ENCODE measurements at regions not wholly inside any gene's neighbourhood (a gene's known extent, or its start where the extent isn't known, plus 50 kb on each side); places are given as distances from the start of the nearest gene placed in this dataset.

GRCh38 chr15:31828594-31828993 is 201.7 kb upstream of the CHRNA7 start:
- Histone ChIP-seq H3K36me3 (ENCODE audit: low read depth) (no peaks in the 10 kb centered on the region), H3K27ac (ENCODE audit: poor library complexity, severe bottlenecking) (no peak overlapping the region), H3K9me3 (ENCODE audit: severe bottlenecking) (no peaks in the 10 kb centered on the region), H3K27me3 (ENCODE audit: insufficient read depth, poor library complexity, severe bottlenecking) (peaks cover 17% of the 10 kb centered on the region), H3K4me3 (ENCODE audit: severe bottlenecking) (no peak overlapping the region), H3K4me1 (ENCODE audit: insufficient read depth, poor library complexity, severe bottlenecking) (no peaks in the 10 kb centered on the region)
- no peak for DNase-seq (ENCODE audit: low spot score)
- ATAC-seq (ENCODE audit: low read depth) = no peak
- TF ChIP-seq, protein P1, sequence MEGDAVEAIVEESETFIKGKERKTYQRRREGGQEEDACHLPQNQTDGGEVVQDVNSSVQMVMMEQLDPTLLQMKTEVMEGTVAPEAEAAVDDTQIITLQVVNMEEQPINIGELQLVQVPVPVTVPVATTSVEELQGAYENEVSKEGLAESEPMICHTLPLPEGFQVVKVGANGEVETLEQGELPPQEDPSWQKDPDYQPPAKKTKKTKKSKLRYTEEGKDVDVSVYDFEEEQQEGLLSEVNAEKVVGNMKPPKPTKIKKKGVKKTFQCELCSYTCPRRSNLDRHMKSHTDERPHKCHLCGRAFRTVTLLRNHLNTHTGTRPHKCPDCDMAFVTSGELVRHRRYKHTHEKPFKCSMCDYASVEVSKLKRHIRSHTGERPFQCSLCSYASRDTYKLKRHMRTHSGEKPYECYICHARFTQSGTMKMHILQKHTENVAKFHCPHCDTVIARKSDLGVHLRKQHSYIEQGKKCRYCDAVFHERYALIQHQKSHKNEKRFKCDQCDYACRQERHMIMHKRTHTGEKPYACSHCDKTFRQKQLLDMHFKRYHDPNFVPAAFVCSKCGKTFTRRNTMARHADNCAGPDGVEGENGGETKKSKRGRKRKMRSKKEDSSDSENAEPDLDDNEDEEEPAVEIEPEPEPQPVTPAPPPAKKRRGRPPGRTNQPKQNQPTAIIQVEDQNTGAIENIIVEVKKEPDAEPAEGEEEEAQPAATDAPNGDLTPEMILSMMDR (IDR thresholded peaks at IDR 0.05; ENCODE audit: poor library complexity, severe bottlenecking) = no peak

DNA sequence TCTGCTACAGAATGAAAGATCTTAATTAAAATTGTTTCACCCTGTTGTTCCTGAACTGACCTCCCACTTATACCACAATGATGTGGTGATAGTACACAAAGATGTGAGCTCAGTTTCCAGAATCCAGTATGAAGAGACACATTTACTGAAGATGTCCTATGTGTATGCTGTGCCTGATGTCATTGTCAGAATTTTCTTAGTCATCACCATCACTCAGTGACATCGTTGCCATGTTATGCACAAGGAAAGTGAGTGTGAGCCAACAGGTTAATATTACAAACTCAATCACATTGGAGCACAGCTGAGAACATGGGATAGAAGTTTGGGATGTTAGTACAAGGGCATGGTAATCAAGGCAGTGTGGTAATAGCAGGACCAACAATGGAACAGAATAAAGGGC is 199.7 kb upstream of the CHRNA7 start:
- DNase-seq (ENCODE audit: low spot score) = no peak
- ATAC-seq (ENCODE audit: low read depth) = no peak
- Histone ChIP-seq H3K9me3 (ENCODE audit: severe bottlenecking) (no peaks in the 10 kb centered on the region), H3K27ac (ENCODE audit: poor library complexity, severe bottlenecking) (no peak overlapping the region), H3K4me1 (ENCODE audit: insufficient read depth, poor library complexity, severe bottlenecking) (no peaks in the 10 kb centered on the region), H3K36me3 (ENCODE audit: low read depth) (no peaks in the 10 kb centered on the region), H3K4me3 (ENCODE audit: severe bottlenecking) (no peak overlapping the region), H3K27me3 (ENCODE audit: insufficient read depth, poor library complexity, severe bottlenecking) (no peaks in the 10 kb centered on the region)
- TF ChIP-seq, protein P1 (IDR thresholded peaks at IDR 0.05; ENCODE audit: poor library complexity, severe bottlenecking) = no peak

- Histone ChIP-seq H3K36me3 (ENCODE audit: low read depth) (no peaks in the 10 kb centered on the region), H3K4me1 (ENCODE audit: insufficient read depth, poor library complexity, severe bottlenecking) (no peaks in the 10 kb centered on the region), H3K27me3 (ENCODE audit: insufficient read depth, poor library complexity, severe bottlenecking) (no peaks in the 10 kb centered on the region), H3K27ac (ENCODE audit: poor library complexity, severe bottlenecking) (no peak overlapping the region), H3K4me3 (ENCODE audit: severe bottlenecking) (no peak overlapping the region), H3K9me3 (ENCODE audit: severe bottlenecking) (no peaks in the 10 kb centered on the region)
- no peak for DNase-seq (ENCODE audit: low spot score)
- TF ChIP-seq, protein P1 (IDR thresholded peaks at IDR 0.05; ENCODE audit: poor library complexity, severe bottlenecking) = no peak
- no peak for ATAC-seq (ENCODE audit: low read depth)
Measured at GRCh38 chr15:31831596-31831995, 198.7 kb upstream of the CHRNA7 start.

- no peak for DNase-seq (ENCODE audit: low spot score)
- H3K4me3 ChIP-seq (ENCODE audit: severe bottlenecking) = no peak overlapping the region
- no peaks in the 10 kb centered on the region for H3K36me3 ChIP-seq (ENCODE audit: low read depth)
- TF ChIP-seq, protein P1 (IDR thresholded peaks at IDR 0.05; ENCODE audit: poor library complexity, severe bottlenecking) = no peak
- no peaks in the 10 kb centered on the region for H3K27me3 ChIP-seq (ENCODE audit: insufficient read depth, poor library complexity, severe bottlenecking)
- ATAC-seq (ENCODE audit: low read depth) = no peak
- H3K9me3 ChIP-seq (ENCODE audit: severe bottlenecking) = no peaks in the 10 kb centered on the region
- no peak overlapping the region for H3K27ac ChIP-seq (ENCODE audit: poor library complexity, severe bottlenecking)
- no peaks in the 10 kb centered on the region for H3K4me1 ChIP-seq (ENCODE audit: insufficient read depth, poor library complexity, severe bottlenecking)
Measured at GRCh38 chr15:31834654-31835053, 195.7 kb upstream of the CHRNA7 start.

DNA sequence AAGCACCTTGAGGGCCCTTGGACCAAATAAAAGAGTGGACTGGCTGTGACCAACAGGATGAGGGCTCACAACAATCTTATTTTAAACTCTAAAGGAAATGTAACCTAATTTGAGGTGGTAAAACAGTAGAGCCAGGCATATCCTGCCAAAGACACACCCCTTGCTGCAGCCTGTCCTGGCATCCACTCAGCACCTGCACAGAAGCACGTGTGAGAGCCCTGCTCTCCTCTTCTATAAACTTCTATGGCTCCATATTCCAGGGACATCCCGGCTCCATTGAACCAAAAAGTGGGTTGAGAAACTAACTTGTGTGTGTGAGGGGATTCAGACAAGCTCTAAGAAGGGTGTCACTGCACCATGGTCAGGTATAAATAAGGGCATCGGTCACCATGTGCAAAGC is 190.9 kb upstream of the CHRNA7 start:
- Histone ChIP-seq H3K4me1 (ENCODE audit: insufficient read depth, poor library complexity, severe bottlenecking) (no peaks in the 10 kb centered on the region), H3K36me3 (ENCODE audit: low read depth) (no peaks in the 10 kb centered on the region), H3K27me3 (ENCODE audit: insufficient read depth, poor library complexity, severe bottlenecking) (no peaks in the 10 kb centered on the region), H3K4me3 (ENCODE audit: severe bottlenecking) (no peak overlapping the region), H3K9me3 (ENCODE audit: severe bottlenecking) (no peaks in the 10 kb centered on the region), H3K27ac (ENCODE audit: poor library complexity, severe bottlenecking) (no peak overlapping the region)
- TF ChIP-seq, protein P1 (IDR thresholded peaks at IDR 0.05; ENCODE audit: poor library complexity, severe bottlenecking) = no peak
- ATAC-seq (ENCODE audit: low read depth) (no peak), DNase-seq (ENCODE audit: low spot score) (no peak)
